T-helper 17 cell (primary cell): ENCODE measurements at regions not wholly inside any gene's neighbourhood (a gene's known extent, or its start where the extent isn't known, plus 50 kb on each side); places are given as distances from the start of the nearest gene placed in this dataset.
"Not testable (repeated sequence)": the region's sequence is repeated elsewhere in the genome, so short reads cannot be mapped to it uniquely, and the experiment has no call there.

ENCODE experiments used
- ATAC-seq: fragments of 150-1000 bp; cut with Tn5 transposase; 2 replicates; pipeline ENCODE4 v1.10.0; 2021; ENCODE audit warnings: mild to moderate bottlenecking, moderate library complexity
- DNase-seq, 3 donors: peaks; one replicate each; pipeline versions ENCODE4 v3.0.0 to v3.0.0-alpha.2; 2020 to 2021
- H3K9me3 ChIP-seq: one replicate; pipeline ENCODE4 v1.7.0; 2013; ENCODE audit warnings: low read length, mild to moderate bottlenecking; ENCODE audit not compliant: control insufficient read depth, poor library complexity, severe bottlenecking
- H3K27ac Mint-ChIP-seq: one replicate; pipeline ENCODE4 v1.8.0; 2022; ENCODE audit warnings: mild to moderate bottlenecking, moderate library complexity, mixed read lengths
- H3K27me3 Mint-ChIP-seq: one replicate; pipeline ENCODE4 v1.8.0; 2022; ENCODE audit warnings: mixed read lengths
- H3K36me3 Mint-ChIP-seq: one replicate; pipeline ENCODE4 v1.8.0; 2022; ENCODE audit warnings: low read depth, mixed read lengths
- H3K4me1 Mint-ChIP-seq: one replicate; pipeline ENCODE4 v1.8.0; 2022; ENCODE audit warnings: mild to moderate bottlenecking, mixed read lengths
- H3K4me3 Mint-ChIP-seq: one replicate; pipeline ENCODE4 v1.8.0; 2022; ENCODE audit warnings: mild to moderate bottlenecking, moderate library complexity, mixed read lengths

DNA sequence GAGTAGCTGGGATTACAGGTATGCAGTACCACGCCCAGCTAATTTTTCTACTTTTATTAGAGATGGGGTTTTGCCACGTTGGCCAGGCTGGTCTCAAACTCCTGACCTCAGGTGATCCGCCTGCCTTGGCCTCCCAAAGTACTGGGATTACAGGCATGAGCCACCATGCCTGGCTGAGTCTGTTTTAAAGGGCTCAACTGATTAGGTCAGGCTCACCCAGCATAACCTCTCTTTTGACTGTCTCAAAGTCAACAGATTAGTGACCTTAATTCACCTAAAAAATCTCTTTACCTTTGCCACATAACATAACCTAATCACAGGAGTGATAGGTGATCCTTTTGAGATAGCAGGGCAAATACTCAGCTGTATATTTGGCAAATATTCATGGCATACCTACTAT, 147.9 kb upstream of the EYA4 start:
- H3K9me3 ChIP-seq, H3K4me1 Mint-ChIP-seq, H3K36me3 Mint-ChIP-seq, DNase-seq, H3K27me3 Mint-ChIP-seq, ATAC-seq, H3K4me3 Mint-ChIP-seq, H3K27ac Mint-ChIP-seq: not testable (repeated sequence)

GRCh38 chr6:133093956-133094355, 147.2 kb upstream of the EYA4 start:
- H3K9me3 ChIP-seq, result no peaks in the 10 kb centered on the region
- Mint-ChIP-seq H3K27ac (no peak overlapping the region), H3K4me1 (no peaks in the 10 kb centered on the region), H3K27me3 (peaks cover 5% of the 10 kb centered on the region), H3K36me3 (no peaks in the 10 kb centered on the region), H3K4me3 (no peak overlapping the region)
- ATAC-seq (no peak), DNase-seq (no peak)

- H3K4me3 Mint-ChIP-seq, result no peak overlapping the region
- no peak overlapping the region for H3K27ac Mint-ChIP-seq
- H3K36me3 Mint-ChIP-seq, result no peaks in the 10 kb centered on the region
- no peak for DNase-seq
- no peak for ATAC-seq
- no peaks in the 10 kb centered on the region for H3K27me3 Mint-ChIP-seq
- H3K4me1 Mint-ChIP-seq, result no peaks in the 10 kb centered on the region
- H3K9me3 ChIP-seq, result no peaks in the 10 kb centered on the region
Observed at GRCh38 chr6:133097208-133097607, 143.9 kb upstream of the EYA4 start.

DNA sequence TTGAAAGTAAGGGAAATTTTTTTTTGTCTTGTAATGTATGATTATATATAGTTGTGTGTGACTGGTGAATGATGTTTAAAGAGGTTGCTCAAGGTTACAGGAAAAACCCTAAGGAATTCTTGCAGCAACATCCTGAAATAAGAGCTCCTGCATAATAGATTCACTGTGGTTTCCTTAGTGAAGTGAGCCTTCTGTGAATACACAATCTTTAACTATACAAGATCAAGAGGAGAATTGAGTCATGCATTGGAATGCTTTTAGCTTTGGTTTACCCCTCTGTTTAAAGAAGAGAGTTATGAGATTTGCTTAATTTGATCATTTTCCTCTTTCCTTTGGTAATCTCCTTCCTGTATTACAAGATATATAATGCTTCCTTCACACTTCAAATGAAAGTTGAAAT, 141.6 kb upstream of the EYA4 start:
- H3K4me1 Mint-ChIP-seq, result no peaks in the 10 kb centered on the region
- no peak overlapping the region for H3K4me3 Mint-ChIP-seq
- ATAC-seq (no peak), DNase-seq (no peak)
- H3K27me3 Mint-ChIP-seq, result no peaks in the 10 kb centered on the region
- no peaks in the 10 kb centered on the region for H3K9me3 ChIP-seq
- no peak overlapping the region for H3K27ac Mint-ChIP-seq
- H3K36me3 Mint-ChIP-seq, result no peaks in the 10 kb centered on the region

GRCh38 chr6:133100865-133101264, 140.3 kb upstream of the EYA4 start:
- H3K9me3 ChIP-seq, result no peaks in the 10 kb centered on the region
- H3K27ac Mint-ChIP-seq, result no peak overlapping the region
- H3K4me3 Mint-ChIP-seq, result no peak overlapping the region
- H3K27me3 Mint-ChIP-seq, result no peaks in the 10 kb centered on the region
- no peaks in the 10 kb centered on the region for H3K4me1 Mint-ChIP-seq
- H3K36me3 Mint-ChIP-seq, result no peaks in the 10 kb centered on the region
- DNase-seq (no peak), ATAC-seq (no peak)

GRCh38 chr6:133101790-133102189, 139.4 kb upstream of the EYA4 start:
- no peak overlapping the region for H3K4me3 Mint-ChIP-seq
- no peak for ATAC-seq
- no peaks in the 10 kb centered on the region for H3K4me1 Mint-ChIP-seq

GRCh38 chr6:133106934-133107333, 134.2 kb upstream of the EYA4 start:
- H3K27me3 Mint-ChIP-seq, result no peaks in the 10 kb centered on the region
- no peak overlapping the region for H3K27ac Mint-ChIP-seq
- H3K4me3 Mint-ChIP-seq, result no peak overlapping the region
- H3K36me3 Mint-ChIP-seq, result no peaks in the 10 kb centered on the region
- no peaks in the 10 kb centered on the region for H3K4me1 Mint-ChIP-seq
- ATAC-seq (no peak), DNase-seq (no peak)
- H3K9me3 ChIP-seq, result no peaks in the 10 kb centered on the region

More at GRCh38 chr6:133101790-133102189, 139.4 kb upstream of the EYA4 start:
- DNase-seq, result no peak
- no peaks in the 10 kb centered on the region for H3K9me3 ChIP-seq
- Mint-ChIP-seq H3K36me3 (no peaks in the 10 kb centered on the region), H3K27ac (no peak overlapping the region), H3K27me3 (no peaks in the 10 kb centered on the region)

- Mint-ChIP-seq H3K27me3 (no peaks in the 10 kb centered on the region), H3K27ac (no peak overlapping the region), H3K4me1 (no peaks in the 10 kb centered on the region), H3K4me3 (no peak overlapping the region), H3K36me3 (no peaks in the 10 kb centered on the region)
- DNase-seq (no peak), ATAC-seq (no peak)
- H3K9me3 ChIP-seq, result no peaks in the 10 kb centered on the region
Observed at GRCh38 chr6:133108419-133108818, 132.7 kb upstream of the EYA4 start.

DNA sequence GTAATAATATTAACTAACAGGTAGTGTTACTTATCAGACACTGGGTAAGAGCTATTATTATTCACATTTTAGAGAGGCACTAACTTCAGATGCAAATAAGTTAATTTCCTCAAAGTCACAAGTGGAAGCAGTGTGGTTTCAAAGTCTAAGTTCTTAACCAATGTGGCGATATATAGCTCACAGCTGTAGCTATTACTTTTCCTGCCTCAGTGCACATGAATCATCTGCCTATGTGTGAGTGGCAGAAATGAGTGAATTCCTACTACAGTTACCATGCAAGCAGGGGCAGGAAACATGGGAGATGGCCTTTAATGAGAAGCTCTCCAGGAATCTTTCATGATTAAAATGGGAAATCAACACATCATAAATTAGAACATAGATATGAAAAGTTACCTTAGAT, 126.2 kb upstream of the EYA4 start:
- no peaks in the 10 kb centered on the region for H3K9me3 ChIP-seq
- Mint-ChIP-seq H3K27me3 (no peaks in the 10 kb centered on the region), H3K4me1 (no peaks in the 10 kb centered on the region), H3K4me3 (no peak overlapping the region), H3K36me3 (no peaks in the 10 kb centered on the region), H3K27ac (no peak overlapping the region)
- DNase-seq (no peak), ATAC-seq (no peak)

DNA sequence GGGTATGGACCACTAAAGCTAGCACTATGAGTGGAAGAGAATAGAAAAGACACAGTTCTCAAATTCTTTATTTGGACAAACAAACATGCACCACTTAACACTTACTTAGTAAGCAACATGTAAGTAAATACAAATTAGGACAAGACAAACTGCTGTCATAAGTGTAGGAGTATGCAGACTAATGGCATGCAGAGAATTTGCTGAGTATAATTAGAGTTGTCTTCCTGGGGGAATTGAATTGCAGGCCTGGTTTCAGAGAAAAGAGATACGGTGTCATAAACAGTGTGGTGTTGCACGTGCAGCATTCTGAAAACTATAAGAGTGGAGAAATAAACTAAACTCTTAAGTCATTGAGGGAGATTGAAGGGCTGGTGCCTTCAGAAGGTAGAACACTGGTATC, 125.2 kb upstream of the EYA4 start:
- Mint-ChIP-seq H3K4me1 (no peaks in the 10 kb centered on the region), H3K27ac (no peak overlapping the region), H3K36me3 (no peaks in the 10 kb centered on the region), H3K27me3 (no peaks in the 10 kb centered on the region), H3K4me3 (no peak overlapping the region)
- DNase-seq (no peak), ATAC-seq (no peak)
- no peaks in the 10 kb centered on the region for H3K9me3 ChIP-seq

DNA sequence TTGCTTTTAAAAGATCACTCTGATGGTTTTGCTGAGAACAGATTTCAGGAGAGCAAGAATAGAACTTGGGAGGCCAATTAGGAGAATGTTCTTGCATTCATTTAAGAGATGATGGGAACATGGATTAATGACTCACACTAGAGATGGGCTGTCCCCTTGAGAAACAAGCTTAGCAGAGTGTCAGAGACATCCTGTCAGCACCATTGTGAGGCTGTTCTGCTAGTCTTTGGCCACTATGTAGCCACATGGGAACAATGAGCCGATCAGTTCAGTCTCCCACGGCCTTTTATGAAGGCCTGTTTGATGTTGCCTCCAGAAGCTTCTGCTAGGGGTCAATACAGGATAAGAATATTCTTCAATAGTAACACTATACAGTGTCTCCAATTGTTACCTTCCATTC, 113.0 kb upstream of the EYA4 start:
- Mint-ChIP-seq H3K27ac (no peak overlapping the region), H3K27me3 (no peaks in the 10 kb centered on the region), H3K4me3 (no peak overlapping the region), H3K36me3 (no peaks in the 10 kb centered on the region), H3K4me1 (no peaks in the 10 kb centered on the region)
- H3K9me3 ChIP-seq, result no peaks in the 10 kb centered on the region
- DNase-seq (no peak), ATAC-seq (no peak)

DNA sequence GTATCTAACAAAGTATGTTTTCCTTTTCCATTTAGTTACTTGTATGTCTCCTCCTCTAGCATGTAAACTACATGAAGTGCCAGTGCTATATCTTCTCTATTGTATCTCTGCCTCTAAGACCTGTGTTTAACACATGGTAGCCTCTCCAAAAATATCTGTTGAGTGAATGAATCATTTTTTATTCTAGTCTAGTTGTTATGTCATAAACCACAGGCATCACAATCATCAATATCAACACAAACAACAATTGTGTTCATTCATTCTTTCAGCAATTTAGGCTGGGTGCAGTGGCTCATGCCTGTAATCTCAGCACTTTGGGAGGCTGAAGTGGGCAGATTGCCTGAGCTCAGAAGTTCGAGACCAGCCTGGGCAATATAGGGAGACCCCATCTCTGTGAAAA, 111.6 kb upstream of the EYA4 start:
- Mint-ChIP-seq H3K27ac (no peak overlapping the region), H3K4me3 (no peak overlapping the region), H3K4me1 (no peaks in the 10 kb centered on the region), H3K27me3 (no peaks in the 10 kb centered on the region), H3K36me3 (no peaks in the 10 kb centered on the region)
- DNase-seq (no peak), ATAC-seq (no peak)
- H3K9me3 ChIP-seq, result no peaks in the 10 kb centered on the region

GRCh38 chr6:133130863-133131262, 110.3 kb upstream of the EYA4 start:
- DNase-seq, result no peak
- H3K9me3 ChIP-seq, result no peaks in the 10 kb centered on the region
- Mint-ChIP-seq H3K4me1 (no peaks in the 10 kb centered on the region), H3K27ac (no peak overlapping the region), H3K27me3 (no peaks in the 10 kb centered on the region), H3K36me3 (no peaks in the 10 kb centered on the region), H3K4me3 (no peak overlapping the region)
- ATAC-seq, result no peak

- no peaks in the 10 kb centered on the region for H3K9me3 ChIP-seq
- Mint-ChIP-seq H3K36me3 (no peaks in the 10 kb centered on the region), H3K27me3 (no peaks in the 10 kb centered on the region), H3K4me1 (no peaks in the 10 kb centered on the region), H3K27ac (no peak overlapping the region), H3K4me3 (no peak overlapping the region)
- ATAC-seq (no peak), DNase-seq (no peak)
Observed at GRCh38 chr6:133131621-133132465, 109.3 kb upstream of the EYA4 start.
